Aorta (tissue), 5 donors: ENCODE measurements at regions not wholly inside any gene's neighbourhood (a gene's known extent, or its start where the extent isn't known, plus 50 kb on each side); places are given as distances from the start of the nearest gene placed in this dataset.

ENCODE experiments used
- ATAC-seq: fragments of 200-7000 bp; cut with Tn5 transposase; one replicate; pipeline ENCODE4 v1.9.1; 2022; ENCODE audit warnings: moderate library complexity; ENCODE audit not compliant: low FRiP score
- DNase-seq, 2 donors: peaks; one replicate each; pipeline ENCODE4 v3.0.0-alpha.2; 2020
- H3K27ac ChIP-seq, 2 donors: one replicate each; pipeline ENCODE4 v1.5.1; 2013; ENCODE audit warnings: low read length in 2 of 2, mild to moderate bottlenecking in 2 of 2, moderate library complexity in 2 of 2, control low read depth in 1 of 2, inconsistent platforms in 1 of 2, low read depth in 1 of 2
- H3K27me3 ChIP-seq, 2 donors: one replicate each; pipeline ENCODE4 v1.6.1; 2013; ENCODE audit warnings: control low read depth in 1 of 2, low read length in 1 of 2, mild to moderate bottlenecking in 1 of 2, moderate library complexity in 1 of 2; ENCODE audit not compliant: insufficient read depth in 2 of 2, control insufficient read depth in 1 of 2
- H3K36me3 ChIP-seq, 2 donors: one replicate each; pipeline ENCODE4 v1.6.1; 2013; ENCODE audit warnings: control low read depth in 1 of 2, low read length in 1 of 2, mild to moderate bottlenecking in 1 of 2; ENCODE audit not compliant: insufficient read depth in 2 of 2, control insufficient read depth in 1 of 2
- H3K4me1 ChIP-seq, 2 donors: one replicate each; pipeline ENCODE4 v1.6.1; 2013; ENCODE audit warnings: low read length in 2 of 2, control low read depth in 1 of 2, mild to moderate bottlenecking in 1 of 2, moderate library complexity in 1 of 2; ENCODE audit not compliant: insufficient read depth in 2 of 2, control insufficient read depth in 1 of 2
- H3K4me3 ChIP-seq, 2 donors: one replicate each; pipeline ENCODE4 v1.5.1; 2013; ENCODE audit warnings: low read length in 2 of 2, control low read depth in 1 of 2, mild to moderate bottlenecking in 1 of 2
- H3K9me3 ChIP-seq: one replicate; pipeline ENCODE4 v1.6.1; 2013; ENCODE audit warnings: mild to moderate bottlenecking, low read length; ENCODE audit not compliant: control insufficient read depth
- WGBS, 2 donors: extraction: QIAGEN DNeasy Blood & Tissue Kit; methylation state at CpG; one replicate each; pipeline ENCODE4 v1.1.7; 2013; 5-methylcytosine and 5-hydroxymethylcytosine counted together
- intact Hi-C, 2 donors: fragments of 100-400 bp; cut with DNase I; formaldehyde crosslinking; loops; one replicate each; pipeline versions ENCODE4 v1.14.2 to v1.15.0; 2022
- donor health status: healthy with polysubstance abuse.
- donor health status: Bipolar disorder and iron deficiency.
- donor health status: DM: no; HTN: no; CAD: no.
- donor health status: DM: no; HTN: no; CAD: no.
- donor health status: DM: yes; HTN: yes; CAD: no.

DNA sequence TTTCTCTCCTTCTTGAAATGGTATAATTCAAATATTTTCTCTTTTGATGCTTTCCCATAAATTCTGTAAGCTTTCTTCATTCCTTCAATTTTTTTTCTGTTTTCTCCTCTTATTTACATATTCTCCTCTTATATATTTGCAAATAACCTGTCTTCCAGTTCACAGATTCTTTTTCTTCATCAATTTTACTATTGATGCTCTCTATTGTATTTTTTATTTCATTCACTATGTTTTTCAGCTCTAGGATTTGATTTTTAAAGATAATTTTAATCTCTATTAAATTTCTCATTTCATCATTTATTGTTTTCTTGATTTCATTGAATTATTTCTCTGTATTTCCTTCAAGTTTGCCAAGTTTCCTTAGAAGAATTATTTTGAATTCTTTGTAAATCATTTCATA lies 54.0 kb upstream of the PRPS1L1 start:
- H3K36me3 ChIP-seq: no peaks in the 10 kb centered on the region
- intact Hi-C loops: loop anchor here (10.0 kb wide), 3 partner anchors 113 to 253 kb away; no protein-coding TSS in a partner anchor

DNA sequence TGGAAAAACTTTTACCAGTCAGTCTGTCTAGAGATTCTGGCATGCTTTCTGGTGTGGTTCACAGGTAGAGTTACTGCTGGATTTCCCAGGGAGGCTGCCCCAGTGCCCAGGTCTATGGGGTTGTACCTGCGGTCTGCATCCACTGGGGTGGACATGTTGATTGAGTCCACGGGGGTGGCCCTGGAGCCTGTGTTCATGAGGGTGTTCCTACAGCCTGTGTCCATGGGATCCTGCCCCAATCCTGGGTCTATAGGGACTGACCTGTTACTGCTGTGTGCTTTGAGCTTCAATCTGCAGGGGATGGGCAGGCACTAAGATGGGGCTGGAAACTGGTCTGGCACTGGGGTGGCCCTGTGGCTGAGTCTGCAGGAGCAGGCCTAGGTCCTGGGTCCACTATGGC lies 54.5 kb upstream of the PRPS1L1 start:
- H3K4me1 ChIP-seq: no peaks in the 10 kb centered on the region
- no peaks in the 10 kb centered on the region for H3K36me3 ChIP-seq
- H3K27me3 ChIP-seq: no peaks in the 10 kb centered on the region
- H3K27ac ChIP-seq: no peak overlapping the region
- WGBS, 2 donors: 92 to 96% methylated on average over 2 of the region's 2 CpGs
- no peak for DNase-seq
- no peak for ATAC-seq
- no peak overlapping the region for H3K4me3 ChIP-seq
- intact Hi-C loops: loop anchor here (10.0 kb wide), 3 partner anchors 113 to 253 kb away; no protein-coding TSS in a partner anchor
- peaks cover 7% of the 10 kb centered on the region for H3K9me3 ChIP-seq

More for the DNA sequence above, 54.0 kb upstream of the PRPS1L1 start:
- no peak for ATAC-seq
- Histone ChIP-seq H3K9me3 (peaks cover 7% of the 10 kb centered on the region), H3K4me1 (no peaks in the 10 kb centered on the region), H3K27me3 (no peaks in the 10 kb centered on the region), H3K4me3 (no peak overlapping the region), H3K27ac (no peak overlapping the region)
- DNase-seq: no peak

DNA sequence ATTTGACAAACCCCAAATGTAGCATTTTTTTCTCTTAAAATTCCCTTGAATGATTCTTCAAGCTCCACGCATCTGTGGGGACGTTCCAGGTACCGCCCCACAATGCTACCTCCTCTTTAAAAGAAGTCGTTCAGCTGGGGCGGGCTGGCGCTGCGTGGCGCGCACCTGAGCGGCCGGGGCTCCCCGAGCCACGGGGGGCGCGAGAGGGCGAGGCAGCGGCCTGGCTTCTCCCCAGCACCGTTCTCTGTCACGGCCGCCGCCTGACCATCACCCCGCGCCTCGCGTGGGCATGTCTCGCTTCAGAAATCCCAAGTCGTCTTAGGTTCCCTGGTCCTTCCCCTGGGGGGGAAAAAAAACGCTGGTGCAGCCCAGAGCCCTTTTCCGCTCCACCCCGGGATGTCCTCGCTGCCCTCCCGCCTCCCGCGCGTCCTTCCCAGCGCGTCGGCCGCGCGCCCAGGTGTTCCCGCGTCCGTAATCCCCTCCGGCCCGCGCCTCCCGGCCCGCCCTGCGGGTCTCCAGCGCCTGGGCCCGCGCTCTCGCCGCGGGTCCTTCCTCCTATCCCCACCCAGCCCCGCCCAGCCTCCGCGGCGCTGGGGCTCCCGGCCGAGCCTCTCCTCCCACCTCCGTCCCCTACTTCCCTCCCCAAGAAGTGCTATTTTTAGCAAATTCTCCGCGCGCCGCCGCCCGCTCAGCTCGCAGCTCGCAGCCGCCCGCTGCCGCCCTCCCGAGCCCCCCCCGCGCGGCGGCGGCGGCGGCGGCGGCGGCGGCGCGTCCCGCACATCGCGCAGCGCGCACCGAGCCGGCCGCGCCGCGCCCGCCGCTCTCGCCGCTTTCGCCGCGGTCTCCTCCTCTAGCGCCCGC lies 58.7 kb upstream of the PRPS1L1 start:
- Histone ChIP-seq H3K4me1 (no peaks in the 10 kb centered on the region), H3K9me3 (peaks cover 6% of the 10 kb centered on the region), H3K27me3 (no peaks in the 10 kb centered on the region), H3K36me3 (no peaks in the 10 kb centered on the region), H3K27ac (no peak overlapping the region), H3K4me3 (peak overlapping the region; percentile 79 to 81)
- ATAC-seq (peak; percentile 61), DNase-seq (peak; percentile 66 to 89)
- 0 to 1% methylated on average over 54 to 108 of the region's 108 CpGs for WGBS, 2 donors
- intact Hi-C loops: loop anchor here (5.0 to 10.0 kb wide), 4 partner anchors 108 to 248 kb away; no protein-coding TSS in a partner anchor

DNA sequence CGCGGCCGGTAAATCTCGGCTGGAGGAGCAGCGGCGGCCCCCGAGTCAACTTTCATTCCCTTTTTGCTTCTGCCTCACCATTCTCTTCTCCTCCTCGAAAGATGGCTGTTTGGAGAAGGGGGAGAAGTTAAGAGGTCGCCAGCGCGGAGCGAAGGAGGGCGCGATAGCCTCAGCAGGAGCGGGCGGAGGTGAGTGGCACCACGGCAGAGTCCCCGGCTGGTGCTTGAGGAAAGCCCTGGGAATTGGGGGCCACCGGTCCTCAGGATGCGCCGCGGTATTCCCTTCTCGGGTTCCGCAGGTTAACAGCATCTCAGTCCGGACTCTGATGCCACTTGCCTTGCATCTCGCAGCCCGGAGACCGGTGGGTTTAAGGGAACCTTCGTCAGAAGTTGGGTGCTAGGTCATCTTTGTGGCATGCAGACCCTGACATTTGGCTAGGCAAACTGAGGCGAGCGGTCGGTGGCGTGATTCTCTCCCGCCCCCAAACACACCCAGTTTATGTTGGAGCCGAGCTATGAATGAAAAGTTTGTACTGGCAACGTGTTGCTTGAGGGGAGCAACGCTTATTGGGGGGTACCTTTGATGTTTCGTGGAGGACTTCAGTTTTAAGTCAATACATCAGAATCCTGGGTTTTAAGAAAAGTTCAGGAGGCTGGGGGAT lies 59.5 kb upstream of the PRPS1L1 start:
- no peaks in the 10 kb centered on the region for H3K27me3 ChIP-seq
- H3K27ac ChIP-seq: no peak overlapping the region
- ATAC-seq (peak; percentile 31), DNase-seq (peak in 1 of 2 donors; percentile 76)
- intact Hi-C loops: loop anchor here (5.0 to 10.0 kb wide), 4 partner anchors 108 to 248 kb away; no protein-coding TSS in a partner anchor
- no peaks in the 10 kb centered on the region for H3K4me1 ChIP-seq
- H3K9me3 ChIP-seq: peaks cover 5% of the 10 kb centered on the region
- peak overlapping the region; percentile 79 to 81 for H3K4me3 ChIP-seq
- WGBS, 2 donors: 1 to 2% methylated on average over 37 to 38 of the region's 38 CpGs
- H3K36me3 ChIP-seq: no peaks in the 10 kb centered on the region

DNA sequence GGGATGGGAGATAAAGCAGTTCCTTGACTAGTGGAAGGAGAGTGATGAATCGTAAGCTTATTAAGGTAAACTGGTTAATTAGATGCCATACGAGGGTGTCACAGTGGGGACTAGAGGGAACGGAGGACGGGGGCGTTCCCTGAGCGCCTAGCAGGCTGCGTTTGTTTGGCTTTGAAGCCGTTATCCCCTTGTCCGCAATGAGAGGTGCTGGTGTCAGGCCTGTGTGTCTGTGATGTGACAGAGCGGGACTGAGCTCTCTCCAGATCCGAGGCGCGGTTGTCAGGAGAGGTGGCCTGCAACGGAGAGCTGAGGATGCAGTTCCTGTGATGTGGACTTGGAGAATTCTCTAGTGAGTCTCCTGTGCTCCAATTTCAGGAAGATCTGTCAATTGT lies 60.0 kb upstream of the PRPS1L1 start:
- DNase-seq: no peak
- H3K4me3 ChIP-seq: peak overlapping the region; percentile 79 to 81
- no peaks in the 10 kb centered on the region for H3K36me3 ChIP-seq
- ATAC-seq: peak; percentile 16
- peak overlapping the region in 1 of 2 donors; percentile 29 for H3K27ac ChIP-seq
- intact Hi-C loops: loop anchor here (5.0 to 10.0 kb wide), 4 partner anchors 107 to 247 kb away; no protein-coding TSS in a partner anchor
- H3K4me1 ChIP-seq: no peaks in the 10 kb centered on the region
- 31 to 33% methylated on average over 14 of the region's 14 CpGs for WGBS, 2 donors
- no peaks in the 10 kb centered on the region for H3K9me3 ChIP-seq
- no peaks in the 10 kb centered on the region for H3K27me3 ChIP-seq

DNA sequence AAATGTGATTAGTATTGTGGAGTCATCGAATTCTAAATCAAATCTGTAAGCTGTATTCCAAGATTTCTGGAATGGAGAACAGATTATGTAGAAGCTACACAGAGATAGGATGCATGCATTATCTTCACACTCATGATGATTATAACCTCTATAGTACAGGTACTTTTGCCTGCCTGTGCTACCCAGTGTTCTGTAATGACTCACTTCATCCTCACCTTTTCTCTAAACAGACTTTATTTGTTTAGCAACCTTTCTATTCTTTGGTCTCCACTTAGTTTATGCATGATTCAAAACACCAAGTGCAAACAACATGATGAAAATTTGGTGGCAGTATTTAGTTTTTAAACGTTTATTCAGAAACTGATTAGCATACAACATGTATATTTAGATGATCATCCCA lies 68.4 kb upstream of the PRPS1L1 start:
- H3K36me3 ChIP-seq: no peaks in the 10 kb centered on the region
- no peak overlapping the region for H3K4me3 ChIP-seq
- no peak overlapping the region for H3K27ac ChIP-seq
- 73 to 77% methylated on average over 2 of the region's 2 CpGs for WGBS, 2 donors
- intact Hi-C loops: no loop called here
- H3K9me3 ChIP-seq: no peaks in the 10 kb centered on the region
- H3K27me3 ChIP-seq: no peaks in the 10 kb centered on the region
- peaks cover 0 to 1% of the 10 kb centered on the region in 2 donors for H3K4me1 ChIP-seq
- ATAC-seq (no peak), DNase-seq (no peak)

DNA sequence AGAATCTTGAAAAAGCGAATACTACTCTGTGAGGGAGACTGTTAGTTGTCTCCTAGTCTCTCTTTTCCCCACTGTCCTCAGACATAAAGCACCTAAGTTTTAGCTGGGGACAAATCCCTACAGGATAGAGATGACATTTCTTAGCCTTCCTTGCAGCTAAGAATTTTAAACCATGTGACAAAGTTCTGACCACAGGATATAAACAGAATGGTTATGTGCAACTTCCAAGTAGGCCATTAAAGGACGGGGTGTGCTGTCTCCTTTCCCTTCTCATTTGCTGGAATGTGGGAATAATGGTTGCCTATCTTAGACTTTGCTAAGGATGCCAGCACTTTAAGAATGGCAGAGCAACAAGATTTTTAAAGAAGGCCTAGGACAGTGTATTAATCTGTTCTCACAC lies 74.9 kb upstream of the PRPS1L1 start:
- no peak for ATAC-seq
- Histone ChIP-seq H3K4me3 (no peak overlapping the region), H3K4me1 (no peaks in the 10 kb centered on the region), H3K27me3 (no peaks in the 10 kb centered on the region), H3K27ac (no peak overlapping the region), H3K9me3 (no peaks in the 10 kb centered on the region), H3K36me3 (no peaks in the 10 kb centered on the region)
- 87 to 93% methylated on average over 2 of the region's 2 CpGs for WGBS, 2 donors
- intact Hi-C loops: no loop called here
- no peak for DNase-seq

DNA sequence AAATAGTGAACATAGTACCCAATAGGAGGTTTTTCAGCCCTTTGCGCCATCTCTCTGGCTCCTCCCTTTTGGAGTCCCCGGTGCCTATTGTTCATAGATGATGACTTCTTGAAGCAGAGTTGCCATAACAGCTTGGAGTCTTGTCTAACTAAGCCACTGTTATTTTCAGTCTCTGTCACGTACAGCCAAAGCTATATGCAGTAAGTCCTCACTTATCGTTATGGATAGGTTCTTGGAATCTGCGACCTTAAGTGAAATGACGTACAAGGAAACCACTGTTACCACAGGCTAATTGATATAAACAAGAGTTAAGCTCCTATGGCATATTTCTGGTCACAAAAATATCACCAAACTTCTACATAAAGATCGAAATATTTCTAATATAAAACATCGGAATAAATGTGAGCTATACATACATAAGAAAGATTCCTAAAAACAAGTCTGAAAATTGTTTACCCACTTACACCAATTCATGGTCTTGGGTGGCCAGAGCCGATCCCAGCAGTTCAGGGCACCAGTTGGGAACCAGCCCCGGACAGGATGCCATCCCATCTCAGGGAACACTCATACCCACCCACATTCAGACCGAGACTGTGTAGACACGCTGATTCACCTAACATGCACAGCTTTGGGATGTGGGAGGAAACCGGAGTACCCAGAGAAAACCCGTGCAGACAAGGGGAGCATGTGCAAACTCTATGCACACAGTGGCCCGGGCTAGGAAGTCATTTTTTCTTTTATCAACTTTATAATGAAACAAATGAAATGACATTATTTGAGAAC lies 76.0 kb upstream of the PRPS1L1 start:
- 95 to 96% methylated on average over 15 of the region's 15 CpGs for WGBS, 2 donors
- no peak overlapping the region for H3K27ac ChIP-seq

More for the DNA sequence above, 76.0 kb upstream of the PRPS1L1 start:
- no peaks in the 10 kb centered on the region for H3K36me3 ChIP-seq
- H3K4me1 ChIP-seq: no peaks in the 10 kb centered on the region
- H3K27me3 ChIP-seq: no peaks in the 10 kb centered on the region
- no peak for ATAC-seq
- no peak overlapping the region for H3K4me3 ChIP-seq
- no peaks in the 10 kb centered on the region for H3K9me3 ChIP-seq
- DNase-seq: no peak
- intact Hi-C loops: no loop called here
